NCI-H774 (cell line): ENCODE measurements at regions not wholly inside any gene's neighbourhood (a gene's known extent, or its start where the extent isn't known, plus 50 kb on each side); places are given as distances from the start of the nearest gene placed in this dataset.

Source experiments
- DNase-seq: peaks from one replicate; lab custom pipeline; 2025; lab: John Stamatoyannopoulos, UW

DNA sequence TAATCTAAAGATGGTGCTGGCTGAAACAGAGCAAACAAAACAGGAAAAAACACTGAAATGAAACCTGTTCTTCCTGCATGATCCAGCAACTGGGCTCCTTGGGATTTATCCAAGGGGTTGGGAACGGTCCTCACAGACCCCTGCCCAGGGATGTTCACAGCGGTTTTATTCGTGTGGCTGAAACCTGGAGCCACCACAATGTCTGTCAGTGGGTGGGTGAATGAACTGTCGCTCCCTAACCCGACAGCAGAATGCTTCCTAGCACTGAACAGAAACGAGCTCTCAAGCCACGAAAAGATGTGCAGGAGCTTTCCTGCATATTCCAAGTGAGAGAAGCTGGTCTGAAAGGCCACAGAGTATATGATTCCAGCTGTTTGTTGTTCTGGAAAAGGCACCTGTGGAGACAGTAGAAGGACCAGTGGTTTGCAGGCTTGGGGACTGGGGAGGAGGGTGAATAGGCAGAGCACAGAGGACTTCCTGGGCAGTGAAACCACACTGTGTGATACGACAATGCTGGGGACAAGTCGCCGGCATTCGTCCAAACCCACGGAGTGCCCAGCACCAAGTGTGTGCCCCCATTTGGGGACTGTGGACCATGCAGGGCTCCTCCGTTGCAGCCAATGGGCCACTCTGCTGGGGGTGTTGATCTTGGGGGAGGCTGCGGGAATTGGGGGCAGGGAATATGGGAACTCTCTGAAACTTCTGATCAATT, 73.9 kb downstream of the TEX29 start:
- no peak for DNase-seq

DNA sequence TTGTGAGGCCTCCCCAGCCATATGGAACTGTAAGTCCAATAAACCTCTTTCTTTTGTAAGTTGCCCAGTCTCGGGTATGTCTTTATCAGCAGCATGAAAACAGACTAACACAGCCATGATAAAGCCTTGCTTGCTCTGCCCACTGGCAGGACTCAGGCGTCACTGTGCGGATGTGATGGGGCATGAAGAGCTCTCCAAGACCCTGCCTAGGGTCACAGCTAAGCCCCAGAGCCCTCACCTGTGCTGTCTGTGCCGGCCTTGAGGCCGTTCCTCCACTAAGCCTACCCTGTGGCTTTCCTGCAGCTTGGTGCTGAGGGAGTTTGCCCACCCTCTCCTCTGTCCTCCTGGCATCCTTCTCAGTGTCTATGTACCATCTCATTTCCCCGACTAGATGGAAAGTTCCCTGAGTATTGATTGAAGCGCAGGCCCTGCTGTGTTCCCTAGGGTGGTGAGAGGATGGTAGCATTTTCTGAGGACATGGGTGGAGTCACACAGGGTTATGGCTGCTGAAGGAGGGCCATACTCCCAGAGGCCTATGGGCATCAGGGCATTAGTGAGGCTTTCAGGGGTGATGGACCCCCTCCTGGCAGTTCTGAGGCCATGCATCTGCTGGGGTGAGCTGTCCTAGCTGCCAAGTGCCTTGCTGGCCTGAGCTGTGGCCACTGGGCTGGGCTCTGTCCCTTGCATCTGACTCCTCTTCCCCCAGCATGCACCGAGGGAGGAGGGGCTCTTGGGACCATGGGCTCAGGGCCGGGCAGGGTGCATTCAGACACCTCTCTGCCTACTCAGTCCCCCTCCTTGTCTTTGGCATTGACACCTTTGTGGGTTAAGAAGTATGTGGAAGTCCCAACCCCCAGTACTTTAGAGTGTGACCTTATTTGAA, 75.3 kb downstream of the TEX29 start:
- no peak for DNase-seq

DNA sequence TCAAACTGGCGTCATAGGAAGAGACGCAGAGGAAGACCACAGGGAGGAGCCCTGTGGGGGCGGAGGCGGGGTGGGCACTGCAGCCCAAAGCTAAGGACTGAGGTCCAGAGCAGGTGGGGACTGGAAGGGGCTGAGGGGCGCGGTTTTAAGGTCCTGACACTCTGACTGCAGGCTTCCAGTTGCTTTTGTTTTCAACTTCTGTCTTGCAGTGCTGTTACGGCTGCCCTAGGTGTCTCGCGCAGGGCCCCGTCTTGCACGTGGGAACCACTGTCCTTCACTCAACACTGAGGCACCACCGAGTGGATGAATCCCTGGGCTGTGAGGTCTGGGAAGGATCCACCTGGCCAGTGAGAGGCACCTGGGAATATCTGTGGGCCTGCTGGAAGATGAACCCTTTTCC, 76.0 kb downstream of the TEX29 start:
- no peak for DNase-seq

DNA sequence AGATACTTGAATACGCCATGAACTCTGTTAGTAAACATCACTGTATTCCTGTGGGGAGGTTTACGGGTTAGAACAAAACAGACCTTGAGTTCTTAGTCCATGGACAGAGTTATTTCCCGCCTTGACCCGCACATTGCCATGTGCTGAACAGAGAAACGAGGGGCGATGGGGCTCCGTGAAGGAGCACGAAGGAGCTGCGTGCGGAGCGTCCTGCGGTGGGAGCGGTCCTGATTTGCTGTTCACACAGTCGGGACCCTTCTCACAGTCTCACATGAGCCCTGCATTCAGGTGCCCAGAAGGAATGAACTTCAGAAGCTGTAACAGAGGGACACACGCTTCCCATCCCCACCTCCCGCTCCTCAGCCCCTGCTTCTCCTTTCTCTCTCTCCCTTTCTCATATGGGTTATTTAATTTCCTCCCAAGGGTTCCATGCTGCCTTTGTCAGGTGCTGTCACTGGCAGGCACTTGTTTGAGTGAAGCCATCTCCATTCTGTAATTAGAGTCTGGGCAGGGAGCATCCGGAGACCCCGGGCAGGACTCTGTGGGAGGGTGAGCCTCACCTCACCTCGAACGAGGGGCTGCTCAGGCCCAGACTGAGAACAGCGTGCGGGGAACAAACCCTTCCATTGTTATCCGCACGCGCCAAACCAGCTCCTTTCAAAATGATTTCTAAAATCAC, 76.9 kb downstream of the TEX29 start:
- DNase-seq: no peak

DNA sequence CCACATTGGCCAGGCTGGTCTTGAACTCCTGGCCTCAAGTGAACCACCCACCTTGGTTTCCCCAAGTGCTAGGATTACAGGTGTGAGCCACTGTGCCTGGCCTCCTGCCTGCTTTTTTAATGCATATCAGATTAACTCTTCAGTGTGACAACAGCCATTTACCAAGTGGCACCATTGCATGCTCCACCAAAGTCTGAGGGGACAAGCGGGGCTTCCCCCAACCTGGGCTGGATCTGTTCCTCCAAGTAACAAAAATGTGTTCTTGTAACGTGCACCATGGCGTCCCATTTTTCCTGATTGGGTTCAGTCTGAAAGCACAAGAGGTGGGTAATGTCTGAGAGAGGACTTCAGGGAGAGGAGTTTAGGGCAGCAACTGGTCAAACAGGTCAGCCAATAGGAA, 77.8 kb downstream of the TEX29 start:
- no peak for DNase-seq

DNA sequence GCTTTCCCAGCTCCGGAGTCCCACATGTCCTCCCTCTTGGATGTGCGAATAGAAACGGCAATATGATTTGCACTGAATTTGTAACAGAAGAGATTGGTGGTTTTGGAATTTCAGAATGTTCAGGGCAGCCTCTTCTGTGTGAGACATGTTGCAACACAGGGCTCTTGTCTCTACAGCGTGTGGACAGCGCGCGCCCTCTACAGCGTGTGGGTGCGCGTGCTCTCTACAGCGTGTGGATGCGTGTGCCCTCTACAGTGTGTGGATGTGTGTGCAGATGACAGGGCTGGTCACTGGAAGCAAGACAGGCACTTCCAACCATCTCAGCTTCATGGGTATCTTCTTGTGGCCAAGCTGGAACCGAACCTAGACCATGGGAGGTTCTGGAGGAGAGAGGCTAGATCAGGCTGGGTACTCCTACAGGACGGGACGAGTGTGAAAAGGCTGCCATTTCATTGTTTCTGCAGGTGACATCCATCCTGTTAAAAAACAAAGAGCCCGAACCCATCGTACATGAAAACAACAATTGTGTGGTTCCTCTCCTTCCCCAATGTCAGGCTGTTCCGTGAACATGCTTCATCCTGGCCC, 78.4 kb downstream of the TEX29 start:
- no peak for DNase-seq

DNA sequence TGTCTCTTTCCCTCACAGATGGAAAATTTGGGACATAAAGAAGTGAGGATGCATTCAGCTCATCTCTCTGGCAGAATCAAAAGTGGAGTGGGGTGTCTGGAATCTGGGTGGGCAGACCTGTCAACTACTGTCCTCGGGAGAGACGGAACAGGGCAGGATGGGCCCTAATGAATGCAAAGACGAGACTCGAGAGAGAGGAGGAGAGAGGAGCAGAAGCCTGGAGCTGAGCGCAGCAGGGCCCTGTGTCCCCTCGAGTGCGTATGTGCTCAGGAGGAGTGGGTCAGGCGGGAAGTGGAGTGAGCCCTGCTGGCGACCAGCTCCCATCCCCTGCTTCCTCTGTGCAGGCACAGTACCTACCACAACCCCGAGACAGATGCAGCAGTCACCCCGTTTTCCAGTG, 78.9 kb downstream of the TEX29 start:
- DNase-seq: no peak

DNA sequence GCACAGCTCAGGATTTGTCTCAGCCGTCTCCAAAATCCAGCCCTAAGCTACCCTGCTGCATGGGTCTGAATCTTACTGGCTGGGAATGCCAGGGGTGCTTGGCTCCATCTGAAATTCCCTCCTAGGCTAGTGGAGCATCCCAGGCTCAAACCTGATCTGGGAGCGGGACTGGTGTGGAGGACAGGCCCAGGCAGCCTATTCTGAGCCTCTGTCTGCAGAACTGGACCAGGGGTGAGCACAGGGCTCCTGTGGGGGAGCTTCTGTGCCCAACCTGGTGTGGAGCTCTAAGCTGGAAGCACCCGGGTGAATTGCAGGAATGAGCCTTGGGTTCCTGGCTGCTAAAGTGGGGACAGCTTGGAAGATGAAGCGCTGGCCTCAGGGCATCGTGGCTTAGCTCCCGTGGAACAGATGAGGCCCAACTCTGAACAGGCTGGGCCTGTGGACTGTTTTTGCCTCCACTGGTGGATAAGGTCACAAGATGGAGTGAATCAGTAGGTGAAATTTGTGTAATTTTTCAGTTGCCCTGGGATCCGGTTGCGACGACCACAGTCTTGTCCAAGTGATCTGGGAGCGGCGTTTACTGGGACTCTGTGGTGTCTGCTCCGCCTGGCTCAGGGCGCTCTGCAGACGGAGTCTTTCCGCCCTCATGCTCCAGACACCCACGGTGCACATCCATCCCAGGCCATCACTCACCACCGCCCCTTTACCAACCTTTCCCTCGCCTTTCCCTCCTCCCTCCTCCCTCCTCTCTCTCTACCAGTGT, 79.5 kb downstream of the TEX29 start:
- no peak for DNase-seq

DNA sequence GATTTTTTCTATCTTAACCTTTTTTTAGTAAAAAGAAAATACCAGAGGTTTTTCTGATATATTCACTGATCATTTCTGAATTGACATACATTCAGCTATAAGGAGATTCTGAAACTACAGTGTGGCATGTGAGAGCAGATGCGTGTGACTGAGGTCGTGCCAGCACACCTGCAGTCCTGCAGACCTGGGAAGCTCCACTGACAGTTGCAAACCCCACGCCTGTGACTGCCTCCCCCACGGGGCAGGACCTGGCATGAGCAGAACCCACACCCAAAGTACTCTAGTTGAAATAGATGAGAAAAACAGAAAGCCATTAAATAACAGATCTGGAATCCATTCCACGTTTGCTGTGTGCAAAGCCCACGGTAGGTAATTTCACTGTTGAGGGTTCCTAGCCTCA, 80.7 kb downstream of the TEX29 start:
- DNase-seq: no peak

DNA sequence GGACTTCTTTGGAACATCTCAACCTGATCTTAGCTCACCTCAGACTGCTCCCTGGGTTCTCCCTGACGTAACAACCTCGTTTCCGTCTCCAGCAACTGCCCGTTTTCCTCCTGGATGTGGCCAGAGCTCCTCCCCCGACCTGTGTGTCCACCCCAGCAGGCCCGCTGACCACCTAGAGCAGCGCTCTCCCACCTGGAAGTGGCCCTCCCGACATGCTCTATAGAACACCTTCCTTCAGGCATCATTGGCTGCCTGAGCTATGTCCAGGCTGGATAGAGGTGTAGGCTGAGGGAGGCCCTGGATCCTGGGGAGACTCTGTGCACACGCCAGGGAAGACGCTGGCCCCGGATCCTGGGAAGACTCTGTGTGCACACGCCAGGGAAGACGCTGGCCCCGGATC, 81.3 kb downstream of the TEX29 start:
- no peak for DNase-seq

DNA sequence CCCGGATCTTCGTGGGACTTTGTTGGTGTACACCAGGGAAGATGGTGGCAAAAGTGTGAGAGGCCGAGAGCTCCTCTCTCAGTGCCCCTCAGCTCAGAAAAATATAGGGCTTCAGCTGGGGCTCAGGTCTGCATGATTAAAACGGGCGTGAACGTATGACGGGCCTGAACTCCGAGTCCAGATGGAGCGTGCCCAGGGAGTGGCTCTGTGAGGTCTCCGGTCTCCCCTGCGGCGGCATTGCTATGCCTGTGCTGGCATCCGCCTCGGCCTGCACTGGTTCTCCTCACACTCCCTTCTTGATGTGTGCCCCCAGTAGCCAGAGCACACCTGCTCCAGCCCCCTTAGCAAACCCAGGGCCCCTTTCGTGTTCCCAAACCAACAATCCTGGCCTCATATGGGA, 82.0 kb downstream of the TEX29 start:
- no peak for DNase-seq

DNA sequence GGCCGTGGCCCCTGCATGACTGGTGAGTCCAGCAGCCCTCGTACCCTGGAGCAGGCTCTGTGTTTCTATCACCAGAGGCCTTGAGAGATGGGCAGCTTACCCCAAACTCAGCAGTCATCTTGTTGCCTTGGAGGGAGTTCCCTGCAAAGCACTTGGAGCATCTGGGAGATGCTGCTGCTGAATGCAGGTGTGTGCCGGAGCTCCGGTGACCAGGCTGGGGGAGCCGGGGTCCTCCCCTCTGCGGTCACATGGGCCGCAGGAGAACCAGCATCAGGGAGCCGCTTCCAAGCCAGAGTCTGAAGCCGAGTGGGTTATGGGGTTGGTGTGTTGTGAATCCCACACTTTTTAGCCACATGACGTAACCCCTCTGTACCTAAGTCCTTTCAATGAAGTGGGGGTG, 82.8 kb downstream of the TEX29 start:
- no peak for DNase-seq

DNA sequence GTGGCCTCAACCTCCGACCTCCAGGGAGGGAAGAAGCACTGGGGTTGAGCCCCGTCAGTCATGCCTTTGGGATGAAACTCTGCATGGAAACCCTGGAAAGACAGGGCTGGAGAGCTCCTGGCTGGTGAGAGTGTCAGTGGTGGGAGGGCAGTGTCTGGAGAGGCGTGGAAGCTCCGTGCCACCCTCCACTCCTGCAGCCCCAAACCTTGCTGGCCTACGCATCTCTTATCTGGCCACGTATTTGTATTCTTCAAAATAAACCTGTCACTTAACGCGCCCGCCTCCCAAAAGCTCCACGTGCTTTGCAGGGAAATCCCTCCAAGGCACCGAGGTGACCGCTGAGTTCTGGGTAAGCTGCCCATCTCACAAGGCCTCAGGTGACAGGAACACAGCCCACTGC, 84.3 kb downstream of the TEX29 start:
- no peak for DNase-seq

DNA sequence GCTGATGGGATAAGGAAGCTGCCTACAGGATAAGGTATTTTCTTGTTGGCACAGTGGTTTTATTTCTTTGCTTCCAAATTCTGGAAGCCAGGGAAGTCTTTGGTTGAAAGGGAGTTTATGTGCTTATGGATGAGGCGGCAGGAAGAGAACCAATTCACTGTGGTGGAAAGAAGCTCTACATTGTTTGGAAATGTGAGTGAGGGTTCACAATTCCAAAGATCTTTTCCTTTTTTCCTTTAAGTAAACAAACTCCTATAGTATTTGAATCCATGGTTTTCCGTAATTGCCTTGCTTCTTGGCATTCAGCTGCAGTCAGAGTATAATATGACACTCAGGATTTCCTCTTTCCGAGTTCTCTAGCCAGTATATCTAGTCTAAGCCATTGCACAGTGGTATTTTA, 86.2 kb downstream of the TEX29 start:
- DNase-seq: no peak

DNA sequence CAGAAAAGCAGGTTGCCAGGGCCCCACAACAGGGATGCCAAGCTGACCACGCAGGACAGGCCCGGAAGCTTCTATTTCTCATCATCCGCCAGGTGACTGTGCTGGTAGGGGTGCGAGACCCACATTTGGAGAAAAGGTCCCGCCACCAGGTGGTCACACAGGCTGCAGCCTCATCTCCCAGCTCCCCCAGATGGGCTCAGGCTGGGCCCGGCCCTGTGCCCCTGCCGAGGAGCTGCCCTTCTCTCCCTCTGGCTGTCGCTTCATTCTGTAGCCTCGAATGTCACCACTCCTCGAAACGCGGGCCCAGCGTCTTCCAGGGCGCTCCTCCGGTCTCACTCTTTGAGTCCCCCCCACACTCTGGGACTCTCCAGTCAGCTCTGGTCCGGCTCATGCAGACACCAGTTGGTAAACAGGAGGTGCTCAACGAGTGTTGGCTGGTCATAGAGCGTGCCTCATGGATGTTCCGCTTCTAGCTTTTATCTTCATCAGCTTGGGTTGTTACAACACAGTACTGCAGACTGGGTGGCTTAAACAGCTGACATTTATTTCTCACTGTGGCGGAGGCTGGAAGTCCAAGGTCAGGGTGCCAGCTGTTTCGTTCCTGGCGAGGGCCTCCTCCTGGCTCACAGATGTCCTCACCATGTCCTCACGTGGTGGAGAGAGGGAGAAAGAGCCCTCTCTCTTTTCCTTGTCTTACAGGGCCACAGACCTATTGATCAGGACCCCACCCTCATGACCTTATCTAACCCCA, 87.1 kb downstream of the TEX29 start:
- no peak for DNase-seq

DNA sequence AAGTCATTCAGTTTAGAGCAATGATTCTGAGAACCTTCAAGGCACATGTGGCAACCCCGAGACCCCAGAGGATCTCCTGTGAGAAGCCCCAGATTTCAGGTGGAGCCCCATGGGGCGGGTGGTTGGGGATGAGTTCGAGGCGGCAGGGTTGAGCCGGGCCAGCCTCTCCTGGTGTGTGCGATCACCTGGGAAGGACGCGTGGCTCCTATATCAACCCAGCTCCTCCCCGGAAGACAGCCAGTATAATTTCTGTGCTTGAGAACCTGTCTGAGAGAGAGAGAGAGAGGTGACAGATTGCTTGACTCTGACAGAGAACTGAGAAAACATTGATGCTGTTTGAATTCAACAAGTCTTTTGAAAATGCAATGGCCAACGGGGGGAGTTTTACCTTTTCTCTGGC, 89.0 kb downstream of the TEX29 start:
- DNase-seq: no peak

DNA sequence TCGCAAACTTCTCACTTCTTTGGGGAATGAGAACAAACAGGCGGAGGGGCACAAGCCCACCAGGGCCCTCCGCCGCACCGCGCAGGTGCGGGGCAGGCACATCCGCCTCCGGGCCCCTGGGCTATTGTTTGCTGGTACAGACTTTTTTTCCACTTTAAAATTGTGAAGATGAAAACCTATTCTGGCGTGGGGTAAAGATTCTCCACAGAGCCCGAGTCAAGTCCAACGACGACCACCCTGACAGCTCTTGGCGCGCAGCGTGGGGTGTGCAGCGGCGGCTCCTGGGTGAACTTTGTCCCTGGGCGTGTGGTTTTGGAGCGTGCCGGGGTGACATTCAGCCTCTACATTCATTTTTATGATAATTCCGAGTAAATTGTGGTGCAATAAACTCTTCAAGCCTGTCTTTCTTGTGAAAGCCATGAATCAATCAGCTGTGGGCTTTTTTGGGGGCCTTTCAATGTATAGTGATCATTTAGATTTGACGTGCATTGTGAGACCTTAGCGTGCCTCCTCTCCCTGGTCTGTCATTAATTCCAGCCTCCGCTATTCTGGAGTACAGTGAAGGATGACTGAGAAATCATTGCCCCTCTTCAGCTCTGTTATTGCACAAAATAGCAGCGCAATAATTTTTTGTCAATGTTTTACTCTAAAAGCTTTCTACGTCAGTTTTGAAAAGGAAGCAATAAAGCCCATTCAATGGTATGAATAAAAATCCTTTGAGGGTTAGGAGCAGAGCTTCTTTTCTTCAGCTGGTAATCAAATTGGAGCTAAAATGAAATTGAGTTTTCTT, 90.0 kb downstream of the TEX29 start:
- no peak for DNase-seq

DNA sequence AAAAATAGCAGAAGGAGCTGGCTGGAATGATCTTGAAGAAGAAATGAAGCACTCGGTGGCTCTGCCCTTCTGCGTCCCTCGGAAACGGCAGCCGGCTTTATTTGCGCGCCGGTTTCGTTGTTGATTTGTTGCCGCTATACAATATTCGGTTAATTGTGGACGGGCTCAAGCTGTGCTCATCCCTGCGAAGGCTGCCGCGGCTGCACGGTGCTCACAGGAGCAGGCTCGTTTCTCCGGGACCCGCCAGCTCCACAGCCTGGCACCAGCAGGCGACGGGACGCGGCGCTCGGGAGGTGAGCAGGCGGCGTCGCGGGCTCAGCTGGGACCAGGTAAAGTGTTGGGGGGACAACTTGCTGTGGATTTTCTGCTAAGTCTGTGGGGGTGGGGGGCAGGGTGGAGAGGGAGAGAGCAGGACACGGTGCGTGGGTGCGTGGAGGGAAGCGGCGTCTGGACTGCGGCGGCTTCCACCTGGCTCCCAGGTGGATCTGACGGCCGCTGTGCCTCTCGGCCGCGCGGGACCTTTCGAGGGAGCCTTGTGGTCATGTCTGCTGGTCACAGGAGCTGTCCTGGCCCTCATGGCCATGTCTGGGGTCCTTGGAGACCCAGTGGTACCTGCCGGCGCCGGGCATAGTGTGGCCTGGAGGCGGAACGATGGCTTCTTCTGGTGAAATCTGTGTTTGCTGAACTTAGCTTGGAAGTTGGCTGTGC, 90.9 kb downstream of the TEX29 start:
- peak; percentile 51 for DNase-seq

DNA sequence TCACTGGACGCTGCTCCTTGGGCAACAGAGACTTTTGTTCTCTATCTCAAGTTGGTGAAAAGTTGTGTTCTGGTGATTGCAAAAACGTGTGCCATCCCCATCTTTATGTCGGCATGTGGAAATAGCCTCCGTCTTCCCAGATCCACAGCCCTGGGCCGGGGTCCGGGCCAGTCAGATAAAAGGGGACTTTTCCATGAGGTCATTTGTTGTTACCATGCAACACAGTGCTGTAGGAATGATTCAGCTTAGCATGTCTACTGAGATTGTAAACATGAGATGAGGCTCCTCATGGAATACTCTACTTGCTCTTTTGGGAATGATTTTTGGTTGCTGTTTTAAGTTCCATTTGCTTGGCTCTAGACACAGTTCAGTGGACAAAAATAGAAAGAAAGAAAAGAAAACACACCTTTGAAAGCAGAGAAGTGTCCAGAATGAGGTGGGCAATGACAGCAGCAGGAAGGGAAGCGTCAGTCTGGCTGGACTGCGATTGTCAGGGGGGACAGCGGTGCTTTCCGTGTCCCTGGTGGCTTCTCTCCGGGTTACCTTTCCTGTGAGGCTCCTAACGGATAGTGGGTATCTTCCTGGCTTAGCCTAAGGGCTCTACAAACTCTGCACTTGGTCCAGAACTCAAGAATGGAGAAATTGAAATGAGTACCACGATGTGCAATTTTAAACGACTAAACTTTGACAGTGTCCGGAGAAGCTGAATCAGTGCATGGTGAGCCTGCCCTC, 91.6 kb downstream of the TEX29 start:
- DNase-seq: no peak
